ENCODE measurements at regions not wholly inside any gene's neighbourhood (a gene's known extent, or its start where the extent isn't known, plus 50 kb on each side); places are given as distances from the start of the nearest gene placed in this dataset.

DNA sequence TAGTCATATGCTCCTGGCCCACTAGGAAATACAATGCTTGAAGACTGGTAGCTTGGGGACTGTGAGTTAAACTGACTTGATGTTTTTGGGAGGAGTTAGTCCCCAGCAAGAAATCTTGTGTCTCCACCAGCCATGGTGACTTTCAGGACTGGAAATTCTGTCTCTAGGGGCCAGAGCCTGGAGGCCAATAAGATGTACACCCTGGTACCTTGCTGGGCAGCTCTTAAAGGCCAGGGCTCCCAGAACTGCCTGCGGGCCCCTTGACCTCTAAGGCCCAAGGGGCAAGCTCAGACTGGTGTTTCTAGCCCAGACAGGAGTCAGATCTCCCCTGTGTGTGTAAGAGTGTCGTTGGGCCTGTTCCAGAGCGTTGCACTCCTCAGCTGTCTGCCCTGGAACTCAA lies 128.7 kb upstream of the C11orf58 start:
- H3K4me3 ChIP-seq (ENCODE audit: insufficient read depth, low read depth, low read length) = no peak overlapping the region
- no peaks in the 10 kb centered on the region for H3K36me3 ChIP-seq (ENCODE audit: insufficient read depth, low read length)
- Mint-ChIP-seq H3K36me3 (ENCODE audit: low read depth, unreplicated experiment) (no peaks in the 10 kb centered on the region), H3K9me3 (ENCODE audit: unreplicated experiment) (no peaks in the 10 kb centered on the region), H3K4me1 (ENCODE audit: low read depth, unreplicated experiment) (peaks cover 5% of the 10 kb centered on the region), H3K27me3 (ENCODE audit: low read depth, unreplicated experiment) (peaks cover 28% of the 10 kb centered on the region), H3K27ac (ENCODE audit: unreplicated experiment) (no peak overlapping the region), H3K4me3 (ENCODE audit: unreplicated experiment) (no peak overlapping the region)
- H3K9me3 ChIP-seq (ENCODE audit: insufficient read depth, low read depth, low read length) = no peaks in the 10 kb centered on the region
- TF ChIP-seq EZH2 (IDR thresholded peaks at IDR 0.05; ENCODE audit: insufficient read depth, low read length) = no peak
- TF ChIP-seq, protein P1, sequence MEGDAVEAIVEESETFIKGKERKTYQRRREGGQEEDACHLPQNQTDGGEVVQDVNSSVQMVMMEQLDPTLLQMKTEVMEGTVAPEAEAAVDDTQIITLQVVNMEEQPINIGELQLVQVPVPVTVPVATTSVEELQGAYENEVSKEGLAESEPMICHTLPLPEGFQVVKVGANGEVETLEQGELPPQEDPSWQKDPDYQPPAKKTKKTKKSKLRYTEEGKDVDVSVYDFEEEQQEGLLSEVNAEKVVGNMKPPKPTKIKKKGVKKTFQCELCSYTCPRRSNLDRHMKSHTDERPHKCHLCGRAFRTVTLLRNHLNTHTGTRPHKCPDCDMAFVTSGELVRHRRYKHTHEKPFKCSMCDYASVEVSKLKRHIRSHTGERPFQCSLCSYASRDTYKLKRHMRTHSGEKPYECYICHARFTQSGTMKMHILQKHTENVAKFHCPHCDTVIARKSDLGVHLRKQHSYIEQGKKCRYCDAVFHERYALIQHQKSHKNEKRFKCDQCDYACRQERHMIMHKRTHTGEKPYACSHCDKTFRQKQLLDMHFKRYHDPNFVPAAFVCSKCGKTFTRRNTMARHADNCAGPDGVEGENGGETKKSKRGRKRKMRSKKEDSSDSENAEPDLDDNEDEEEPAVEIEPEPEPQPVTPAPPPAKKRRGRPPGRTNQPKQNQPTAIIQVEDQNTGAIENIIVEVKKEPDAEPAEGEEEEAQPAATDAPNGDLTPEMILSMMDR (IDR thresholded peaks at IDR 0.05; ENCODE audit: insufficient read depth, low read depth, low read length) = no peak
- peaks cover 12% of the 10 kb centered on the region for H3K4me1 ChIP-seq (ENCODE audit: insufficient read depth, low read length)
- FAIRE-seq (no peak), DNase-seq (ENCODE audit: low read depth) (no peak)
- H3K9ac ChIP-seq (ENCODE audit: low read length) = no peak overlapping the region
- H3K27ac ChIP-seq (ENCODE audit: low read depth, low read length) = no peak overlapping the region
- peaks cover 52% of the 10 kb centered on the region for H3K27me3 ChIP-seq (ENCODE audit: insufficient read depth, low read length)
- no peak overlapping the region for H2AFZ ChIP-seq (ENCODE audit: low read depth, low read length)
- H4K20me1 ChIP-seq (ENCODE audit: insufficient read depth, low read length) = no peaks in the 10 kb centered on the region
- no peaks in the 10 kb centered on the region for H3K79me2 ChIP-seq (ENCODE audit: insufficient read depth, low read length)
- no peak overlapping the region for H3K4me2 ChIP-seq (ENCODE audit: low read length)

DNA sequence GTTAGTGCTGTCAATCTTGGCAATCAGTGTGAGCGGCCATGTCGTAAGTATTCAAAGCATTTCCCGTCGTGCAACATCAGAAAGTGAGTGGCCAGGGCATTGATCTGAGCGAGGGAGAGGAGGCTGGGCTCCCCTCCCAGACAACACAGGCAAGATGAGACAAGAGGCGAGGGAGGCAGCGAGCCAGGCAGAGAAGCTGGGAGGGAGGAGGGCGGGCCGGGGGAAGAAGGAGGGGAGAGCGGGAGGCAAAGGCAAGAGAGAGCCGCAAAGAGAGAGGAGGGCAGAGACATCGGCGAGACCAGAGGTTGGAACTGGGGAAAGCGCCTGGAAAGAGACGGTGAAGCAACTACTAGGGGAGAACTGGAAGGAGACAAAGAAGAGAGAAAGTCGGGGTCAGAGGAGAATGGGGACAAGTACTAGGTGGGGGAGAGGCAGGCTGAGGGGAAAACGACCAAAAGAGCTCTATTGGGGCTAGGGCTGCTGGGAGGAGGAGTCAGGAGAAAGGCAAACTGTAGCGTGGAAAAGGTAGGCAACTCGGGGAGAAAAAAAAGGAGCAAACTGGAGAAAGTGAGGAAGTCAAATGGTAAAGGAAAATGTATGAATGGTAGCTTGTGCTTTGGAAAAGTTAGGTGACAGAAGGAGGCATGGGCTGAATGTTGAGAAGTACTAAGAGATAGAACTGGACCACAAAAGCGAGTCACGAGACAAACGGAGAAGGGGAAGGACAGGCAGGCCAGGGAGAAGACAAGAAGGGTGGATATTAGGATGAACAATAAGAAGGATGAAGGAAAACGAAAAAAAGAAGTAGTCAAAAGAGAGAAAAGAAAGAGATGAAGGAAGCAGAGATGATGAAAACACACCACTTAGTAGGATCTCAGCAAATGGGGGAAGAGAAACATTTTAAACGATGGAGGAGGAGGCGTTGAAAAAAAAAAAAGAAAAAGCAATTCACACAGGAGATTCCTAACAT lies 130.5 kb upstream of the C11orf58 start:
- H3K27ac ChIP-seq (ENCODE audit: low read depth, low read length) = no peak overlapping the region
- no peaks in the 10 kb centered on the region for H3K9me3 ChIP-seq (ENCODE audit: insufficient read depth, low read depth, low read length)
- peak; percentile 60 for DNase-seq (ENCODE audit: low read depth)
- peak overlapping the region; percentile 71 for H3K4me3 ChIP-seq (ENCODE audit: insufficient read depth, low read depth, low read length)
- no peak overlapping the region for H3K27ac Mint-ChIP-seq (ENCODE audit: unreplicated experiment)
- peaks cover 47% of the 10 kb centered on the region for H3K27me3 ChIP-seq (ENCODE audit: insufficient read depth, low read length)
- no peaks in the 10 kb centered on the region for H4K20me1 ChIP-seq (ENCODE audit: insufficient read depth, low read length)
- H3K36me3 Mint-ChIP-seq (ENCODE audit: low read depth, unreplicated experiment) = no peaks in the 10 kb centered on the region
- peaks cover 10% of the 10 kb centered on the region for H3K4me1 ChIP-seq (ENCODE audit: insufficient read depth, low read length)
- H3K4me3 Mint-ChIP-seq (ENCODE audit: unreplicated experiment) = no peak overlapping the region
- FAIRE-seq = no peak
- peaks cover 12% of the 10 kb centered on the region for H3K4me1 Mint-ChIP-seq (ENCODE audit: low read depth, unreplicated experiment)
- H2AFZ ChIP-seq (ENCODE audit: low read depth, low read length) = peak overlapping the region; percentile 86
- H3K9ac ChIP-seq (ENCODE audit: low read length) = peak overlapping the region; percentile 81
- H3K9me3 Mint-ChIP-seq (ENCODE audit: unreplicated experiment) = no peaks in the 10 kb centered on the region
- H3K36me3 ChIP-seq (ENCODE audit: insufficient read depth, low read length) = no peaks in the 10 kb centered on the region
- peaks cover 26% of the 10 kb centered on the region for H3K27me3 Mint-ChIP-seq (ENCODE audit: low read depth, unreplicated experiment)
- H3K79me2 ChIP-seq (ENCODE audit: insufficient read depth, low read length) = no peaks in the 10 kb centered on the region
- H3K4me2 ChIP-seq (ENCODE audit: low read length) = peak overlapping the region; percentile 99
- no peak for TF ChIP-seq EZH2 (IDR thresholded peaks at IDR 0.05; ENCODE audit: insufficient read depth, low read length)
- TF ChIP-seq, protein P1 (IDR thresholded peaks at IDR 0.05; ENCODE audit: insufficient read depth, low read depth, low read length) = no peak

Data from astrocyte (in vitro differentiated cells and primary cell).